Mucosa of gallbladder (tissue), 1 donor: ENCODE measurements at regions not wholly inside any gene's neighbourhood (a gene's known extent, or its start where the extent isn't known, plus 50 kb on each side); places are given as distances from the start of the nearest gene placed in this dataset.
"Not testable (repeated sequence)": the region's sequence is repeated elsewhere in the genome, so short reads cannot be mapped to it uniquely, and the experiment has no call there.

Experiments
- DNase-seq: peaks from one replicate; pipeline ENCODE4 v3.0.0-alpha.2; 2020; ENCODE audit warnings: low spot score
- donor health status: DM: no; HTN: no; CAD: no.

DNA sequence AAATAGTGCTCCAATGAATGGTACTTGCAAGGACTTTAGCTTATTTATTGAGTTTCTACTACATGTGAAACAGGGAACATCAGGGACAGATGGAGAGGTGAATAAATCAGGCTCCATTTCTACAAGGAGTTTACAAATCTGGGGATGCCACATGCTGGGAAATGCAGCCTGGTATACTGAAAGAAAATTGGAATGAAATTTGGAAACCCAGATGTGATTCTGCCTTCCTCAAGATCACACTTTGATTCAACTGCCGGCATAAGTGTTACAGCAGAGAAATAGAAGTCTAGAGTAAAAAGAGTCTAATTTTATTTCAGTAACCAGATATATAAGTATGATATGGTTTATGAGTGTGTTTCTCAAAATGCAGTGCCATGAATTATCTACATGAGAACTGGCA, 1408.4 kb upstream of the C9orf72 start:
- no peak for DNase-seq

DNA sequence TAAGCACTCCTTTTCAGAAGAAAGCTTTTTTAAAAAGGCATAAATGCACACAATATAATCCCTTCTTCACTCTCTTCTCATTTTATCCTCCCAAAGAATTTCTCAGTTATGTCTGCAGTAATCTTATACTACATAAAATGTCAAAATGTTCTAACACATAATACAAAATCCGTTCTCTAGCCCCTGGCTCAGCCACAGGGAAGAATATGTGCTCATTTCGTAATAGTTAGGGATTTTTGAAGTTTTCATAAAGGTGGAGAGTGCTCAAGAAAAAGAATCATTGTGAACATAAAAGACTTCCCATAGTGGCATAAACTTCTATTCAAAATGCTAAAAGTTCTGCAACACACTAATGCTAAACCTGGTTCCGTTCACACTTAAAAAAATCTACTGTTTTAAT, 1410.7 kb upstream of the C9orf72 start:
- no peak for DNase-seq

DNA sequence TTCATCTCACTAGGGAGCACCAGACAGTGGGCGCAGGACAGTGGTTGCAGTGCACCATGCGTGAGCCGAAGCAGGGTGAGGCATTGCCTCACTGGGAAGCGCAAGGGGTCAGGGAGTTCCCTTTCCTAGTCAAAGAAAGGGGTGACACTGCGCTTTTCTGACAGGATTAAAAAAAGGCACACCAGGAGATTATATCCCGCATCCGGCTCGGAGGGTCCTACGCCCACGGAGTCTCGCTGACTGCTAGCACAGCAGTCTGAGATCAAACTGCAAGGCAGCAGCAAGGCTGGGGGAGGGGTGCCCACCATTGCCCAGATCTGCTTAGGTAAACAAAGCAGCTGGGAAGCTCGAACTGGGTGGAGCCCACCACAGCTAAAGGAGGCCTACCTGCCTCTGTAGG, 1416.7 kb upstream of the C9orf72 start:
- not testable (repeated sequence) for DNase-seq

DNA sequence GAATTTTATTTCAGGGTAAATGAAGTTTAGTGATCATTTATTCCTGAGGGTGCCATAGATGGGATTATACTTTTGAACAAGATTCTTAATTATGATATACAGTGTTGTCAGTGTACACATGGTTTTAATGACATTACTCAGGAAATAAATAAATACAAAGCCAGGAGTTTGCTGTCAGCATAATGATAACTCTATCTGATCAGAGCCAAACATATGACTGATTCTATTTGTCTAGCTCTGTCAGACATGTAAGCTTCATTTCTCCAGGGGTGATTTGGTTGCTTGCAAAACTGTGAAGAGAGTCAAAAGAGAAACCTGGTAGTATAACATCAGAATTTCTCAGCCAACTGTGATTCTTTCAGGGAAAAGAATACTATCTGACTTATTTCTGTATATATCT, 1425.8 kb upstream of the C9orf72 start:
- no peak for DNase-seq

DNA sequence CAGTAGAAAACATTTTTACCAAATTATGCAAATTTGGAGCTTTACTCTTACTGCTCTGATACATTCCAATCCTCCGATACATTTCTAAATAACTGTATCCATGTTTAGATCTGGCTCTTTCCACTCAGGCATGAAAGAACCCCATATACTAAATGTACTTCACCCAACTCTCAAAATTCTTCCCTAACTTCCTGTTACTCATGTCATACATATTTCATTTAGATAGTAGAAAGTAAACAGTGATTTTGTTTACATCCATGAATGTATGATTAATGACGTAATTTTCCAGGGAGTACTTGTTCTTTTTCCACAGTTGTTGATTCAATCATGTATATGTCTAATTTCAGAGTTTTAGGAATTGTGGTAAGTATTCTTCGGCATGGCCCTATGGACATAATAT, 1426.5 kb upstream of the C9orf72 start:
- no peak for DNase-seq

DNA sequence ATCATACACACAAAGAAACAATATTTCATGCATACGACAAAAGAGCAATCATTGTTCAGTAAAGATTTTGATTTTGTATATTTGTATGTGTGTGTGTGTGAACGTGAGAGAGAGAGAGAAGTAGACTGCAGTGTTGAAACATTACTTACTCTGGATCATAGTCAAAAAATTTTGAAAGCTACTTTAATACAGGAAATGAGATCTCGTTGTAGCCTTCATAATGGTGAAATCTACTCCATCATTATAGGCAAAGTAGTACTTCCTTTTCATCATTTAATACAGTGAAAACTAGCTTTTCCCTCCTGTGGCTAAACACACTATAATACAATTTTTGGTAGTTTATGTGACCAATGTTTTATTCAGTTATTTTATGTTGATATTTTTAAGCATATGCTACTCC, 1427.7 kb upstream of the C9orf72 start:
- DNase-seq, result no peak

DNA sequence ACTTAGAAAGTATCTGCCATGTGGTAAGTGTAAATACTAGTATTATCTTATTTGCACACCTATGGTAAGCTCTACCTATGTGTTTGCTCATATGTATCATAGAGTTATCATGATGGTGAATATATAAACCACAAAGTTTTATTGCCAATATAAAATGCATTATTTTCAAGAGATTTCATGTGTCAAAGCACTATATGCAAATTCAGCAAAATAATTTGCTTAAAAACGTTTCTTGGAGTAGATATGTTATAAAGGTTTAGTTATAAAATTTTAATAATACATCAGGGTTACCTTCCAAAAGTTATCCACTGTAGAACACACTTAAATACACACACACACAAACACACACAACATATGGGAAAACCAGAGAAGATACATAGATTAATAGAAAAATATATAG, 1431.7 kb upstream of the C9orf72 start:
- no peak for DNase-seq

DNA sequence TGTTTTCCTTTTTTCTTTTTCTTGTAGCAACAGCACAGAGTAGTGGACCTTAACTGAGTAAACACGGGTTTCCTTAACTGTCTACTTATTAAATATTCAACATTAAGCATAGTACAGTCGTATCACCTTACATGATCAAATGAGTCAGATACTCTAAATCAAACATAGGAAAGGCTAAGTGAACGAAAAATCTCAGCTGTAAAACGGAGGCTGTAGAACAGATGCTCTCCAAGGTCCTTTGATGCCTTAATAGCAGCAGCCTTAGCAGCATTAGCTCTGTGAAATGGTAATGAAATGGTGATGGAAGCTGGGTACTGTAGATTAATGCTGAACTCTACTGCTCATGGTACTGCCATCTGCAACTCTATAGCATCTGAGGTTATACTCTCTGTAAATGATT, 1433.3 kb upstream of the C9orf72 start:
- no peak for DNase-seq

DNA sequence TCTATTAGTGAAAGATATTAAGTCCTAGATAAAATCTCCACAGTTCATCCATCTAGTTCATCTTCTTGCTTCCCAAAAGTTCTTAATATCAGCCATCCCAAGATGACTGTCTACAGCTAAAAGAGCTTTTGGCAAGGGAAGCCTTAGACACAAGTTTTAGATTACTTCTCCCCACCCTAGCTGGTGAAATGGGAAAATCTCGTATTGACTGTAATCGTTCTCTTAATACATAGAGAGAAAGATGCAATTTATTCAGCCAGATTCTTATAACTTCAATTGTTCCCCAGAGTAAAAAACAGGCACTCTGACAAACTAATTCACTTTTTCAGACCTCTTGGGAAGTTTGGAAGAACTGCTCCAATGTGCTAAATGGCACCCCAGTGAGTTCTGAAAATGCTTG, 1439.6 kb upstream of the C9orf72 start:
- no peak for DNase-seq

DNA sequence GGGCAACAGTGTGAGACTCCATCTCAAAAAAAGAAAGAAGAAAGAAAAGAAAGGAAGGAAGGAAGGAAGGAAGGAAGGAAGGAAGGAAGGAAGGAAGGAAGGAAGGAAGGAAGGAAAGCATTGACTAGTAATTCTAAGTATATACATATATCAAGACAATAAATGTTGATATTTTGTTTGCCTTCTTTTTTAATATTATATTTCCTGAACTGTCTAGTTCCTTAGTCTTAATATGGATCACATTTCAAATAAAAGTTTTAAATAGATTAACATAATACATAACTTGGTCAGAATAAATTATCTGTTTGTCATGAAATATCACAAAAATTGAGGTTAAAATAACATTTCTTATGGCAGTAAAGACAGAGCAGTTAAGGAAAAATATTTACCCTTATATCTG, 1448.4 kb upstream of the C9orf72 start:
- no peak for DNase-seq

DNA sequence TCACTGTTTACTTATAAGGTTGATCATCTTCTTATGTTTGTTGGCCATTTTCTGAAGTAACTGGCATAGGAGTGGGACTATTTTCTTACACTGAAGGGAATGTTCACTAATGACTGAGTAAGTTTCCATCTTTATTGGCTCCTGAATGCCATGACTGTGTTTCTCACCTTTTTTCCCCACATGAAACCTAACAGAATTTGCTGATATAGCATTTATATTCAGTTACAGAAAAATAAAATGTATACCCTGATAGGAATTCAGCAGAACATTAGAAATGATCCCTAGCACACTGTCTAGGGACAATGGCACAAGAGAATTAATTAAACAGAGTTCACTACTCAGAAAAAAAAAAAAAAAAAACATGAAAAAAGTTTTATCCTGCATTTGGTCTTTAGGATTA, 1465.1 kb upstream of the C9orf72 start:
- no peak for DNase-seq

DNA sequence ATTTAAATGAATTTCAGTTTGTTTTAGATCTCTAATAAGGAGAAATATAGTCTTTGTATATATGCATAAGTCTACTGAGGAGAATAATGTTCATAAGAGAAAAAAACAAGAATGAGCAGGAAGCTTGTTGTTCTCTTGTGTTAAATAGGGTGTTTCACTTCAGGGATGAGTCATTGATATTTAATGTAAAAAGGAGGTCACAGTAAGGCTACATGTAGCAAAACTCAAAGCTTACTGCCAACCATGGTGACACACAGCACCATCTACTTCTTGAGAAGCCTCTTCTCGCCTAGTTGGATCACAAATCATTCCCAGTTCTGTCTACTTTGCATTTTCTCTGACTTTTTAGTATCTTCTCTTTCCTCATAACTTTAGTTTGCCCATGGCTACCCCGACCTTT, 1466.0 kb upstream of the C9orf72 start:
- no peak for DNase-seq

DNA sequence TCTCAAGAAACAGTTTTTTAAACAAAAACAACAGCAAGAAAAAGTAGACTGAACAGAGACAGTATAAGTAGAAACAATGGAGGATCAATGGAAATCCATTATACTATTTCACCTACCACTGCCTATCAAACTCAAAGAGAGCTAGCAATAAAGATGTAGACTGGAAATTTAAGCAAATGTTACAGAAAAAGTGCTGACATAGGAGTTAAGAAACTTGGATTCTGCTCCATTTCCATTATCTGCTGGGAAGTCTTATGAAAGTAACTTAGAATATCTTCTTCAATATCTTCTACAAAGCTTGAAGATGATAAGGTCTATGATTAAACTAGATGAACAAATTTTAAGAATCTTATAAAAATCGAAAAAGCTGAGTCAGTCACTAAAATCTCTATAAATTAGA, 1469.8 kb upstream of the C9orf72 start:
- no peak for DNase-seq

DNA sequence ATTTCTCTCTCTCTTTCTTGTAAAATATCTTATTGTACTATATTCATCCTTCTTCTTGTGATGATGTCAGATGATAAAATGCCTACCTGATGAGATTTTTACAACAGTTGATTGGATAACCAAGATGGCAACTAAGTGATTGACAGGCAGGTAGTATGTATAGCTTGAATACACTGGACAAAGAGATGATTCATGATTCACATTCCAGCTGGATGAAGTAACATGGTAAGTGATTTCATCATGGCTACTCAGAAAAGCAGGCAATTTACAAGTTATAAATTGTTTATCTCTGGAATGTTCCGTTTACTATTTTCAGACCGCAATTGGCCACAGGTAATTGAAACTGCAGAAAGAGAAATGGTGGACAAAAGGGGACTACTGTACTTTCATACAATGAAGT, 1471.7 kb upstream of the C9orf72 start:
- no peak for DNase-seq

DNA sequence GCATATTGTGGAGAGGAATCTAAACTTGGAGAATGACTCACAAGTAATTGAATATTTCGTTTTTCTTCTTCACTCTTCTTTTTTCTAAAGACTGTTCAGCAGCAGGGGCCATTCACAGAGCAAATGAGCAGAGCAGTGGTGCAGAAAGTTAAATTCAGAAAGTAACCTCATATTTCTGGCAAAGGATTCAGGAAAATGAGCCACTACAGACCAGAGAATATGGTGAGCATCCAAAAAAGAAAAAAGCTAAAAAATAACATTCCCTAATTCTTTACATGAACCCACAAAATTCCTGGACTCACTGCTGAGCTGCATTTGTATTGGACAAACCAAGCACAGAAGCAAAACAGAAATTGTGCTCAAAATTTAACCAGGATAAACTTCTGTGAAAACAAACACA, 1486.8 kb upstream of the C9orf72 start:
- DNase-seq, result no peak

DNA sequence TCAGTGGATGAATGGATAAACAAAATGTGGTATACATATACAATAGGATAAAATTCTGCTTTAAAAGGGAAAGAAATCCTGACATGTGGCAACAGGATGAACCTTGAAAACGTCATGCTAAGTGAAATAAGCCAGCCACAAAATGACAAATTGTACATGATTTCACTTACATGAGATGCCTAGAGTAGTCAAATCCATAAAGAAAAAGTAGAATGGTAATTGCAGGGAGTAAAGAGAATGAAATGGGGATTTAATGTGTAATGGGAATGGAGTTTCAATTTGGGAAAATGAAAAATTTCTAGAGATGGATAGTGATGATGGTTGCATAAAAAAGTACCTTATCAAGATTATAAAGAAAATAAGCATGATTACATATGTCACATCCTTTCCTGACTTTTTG, 1489.2 kb upstream of the C9orf72 start:
- DNase-seq, result no peak

DNA sequence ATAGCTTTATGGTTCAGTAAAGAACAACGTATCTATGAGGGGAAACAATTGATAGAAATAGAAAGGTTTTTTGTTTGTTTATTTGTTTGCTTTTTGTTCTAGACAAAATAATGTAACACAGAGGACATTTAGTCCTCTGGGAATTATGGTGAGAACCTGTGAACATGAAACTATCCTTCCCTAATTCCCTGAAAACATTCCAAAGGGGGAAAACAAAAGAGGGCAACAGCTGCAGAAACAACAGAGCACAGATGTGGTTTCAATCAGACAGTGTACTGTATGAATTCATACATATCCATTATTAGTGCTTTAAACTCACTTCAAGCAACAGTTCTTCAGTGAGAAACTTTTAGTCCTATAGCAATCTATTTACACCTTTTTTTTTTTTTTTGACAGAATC, 1489.8 kb upstream of the C9orf72 start:
- DNase-seq, result no peak

DNA sequence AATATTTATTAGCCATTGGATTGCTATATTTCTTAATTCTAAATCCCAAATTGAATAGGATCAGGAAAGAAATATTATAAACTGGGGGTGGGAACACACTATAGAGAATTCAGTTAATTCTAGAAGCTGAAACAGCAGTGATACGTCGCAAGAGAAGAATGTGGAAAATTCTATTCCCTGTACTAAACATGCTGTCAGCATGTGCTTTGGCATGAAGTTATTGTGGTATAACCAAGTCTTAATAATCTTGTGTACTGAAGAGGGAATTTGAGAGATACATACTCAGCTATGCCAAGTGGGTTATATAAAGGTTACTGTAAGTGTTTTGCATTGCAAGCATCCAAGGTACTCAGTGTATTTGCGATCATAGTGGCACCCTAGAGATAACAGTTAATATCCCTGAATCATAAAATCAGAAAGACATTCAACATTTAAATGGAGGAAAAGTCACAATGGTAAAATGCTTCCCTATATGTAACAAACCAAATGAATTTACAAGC, 1492.9 kb upstream of the C9orf72 start:
- DNase-seq, result no peak

DNA sequence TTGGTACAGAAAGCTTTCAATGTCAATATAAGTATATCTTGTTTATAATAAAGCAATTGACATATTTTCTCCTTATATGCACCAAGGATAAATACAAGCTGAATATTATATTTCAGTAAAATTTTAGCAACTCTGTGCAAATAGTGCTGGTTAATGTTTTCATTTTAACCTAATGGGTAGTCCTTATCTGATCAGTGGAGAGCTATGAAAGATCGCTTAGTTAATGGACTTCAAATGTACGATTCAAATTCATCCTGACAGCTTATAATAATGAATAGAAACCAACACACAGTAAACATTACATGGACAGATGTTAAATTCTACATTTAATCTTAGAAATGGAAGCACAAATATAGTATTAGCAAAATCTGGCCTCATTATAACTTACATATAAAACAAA, 1495.2 kb upstream of the C9orf72 start:
- DNase-seq, result no peak

DNA sequence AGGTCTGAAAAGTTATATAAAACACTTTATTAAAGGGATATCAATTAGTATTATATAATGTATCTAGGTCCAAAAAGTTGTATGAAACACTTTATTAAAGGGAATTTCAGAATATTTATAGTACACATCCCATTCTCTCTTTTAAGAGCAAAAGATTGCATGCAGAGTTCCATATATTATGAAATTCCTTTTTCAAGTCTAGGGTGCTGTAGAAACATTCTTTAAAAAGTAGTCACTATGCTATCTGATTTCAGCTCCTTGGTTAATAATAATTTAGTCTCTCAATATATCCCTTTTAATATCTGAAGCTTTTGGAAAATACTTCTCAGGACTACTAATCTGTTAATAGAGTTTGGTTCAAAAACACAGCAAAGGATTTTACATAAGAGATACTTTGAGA, 1496.1 kb upstream of the C9orf72 start:
- DNase-seq, result no peak

DNA sequence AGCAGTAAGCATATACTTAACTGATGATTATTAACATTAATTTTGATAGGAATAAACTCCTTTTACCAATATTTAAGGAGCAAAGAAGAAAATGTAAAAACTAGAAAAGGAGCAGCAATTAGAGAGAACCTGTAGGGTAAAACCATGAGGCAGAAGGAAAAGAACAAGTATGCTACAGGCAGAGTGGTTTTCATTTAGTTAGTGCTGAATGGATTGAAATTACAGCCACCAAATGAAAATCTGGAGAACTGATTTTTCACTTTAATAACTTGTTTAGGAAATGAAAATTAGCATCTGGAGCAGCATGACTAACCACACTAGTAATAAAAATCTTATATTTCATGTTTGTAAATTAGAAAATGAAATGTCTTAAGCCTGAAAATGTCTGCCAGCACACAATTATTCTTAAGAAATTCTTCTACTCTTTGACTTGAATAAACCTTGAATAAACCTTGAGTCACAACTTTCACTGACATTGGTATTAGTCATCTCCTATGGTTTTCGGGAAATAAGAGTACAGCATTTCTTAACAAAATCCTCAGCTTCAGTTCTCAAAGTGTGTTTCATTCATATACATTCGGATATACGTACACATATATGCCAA, 1504.9 kb upstream of the C9orf72 start:
- no peak for DNase-seq

DNA sequence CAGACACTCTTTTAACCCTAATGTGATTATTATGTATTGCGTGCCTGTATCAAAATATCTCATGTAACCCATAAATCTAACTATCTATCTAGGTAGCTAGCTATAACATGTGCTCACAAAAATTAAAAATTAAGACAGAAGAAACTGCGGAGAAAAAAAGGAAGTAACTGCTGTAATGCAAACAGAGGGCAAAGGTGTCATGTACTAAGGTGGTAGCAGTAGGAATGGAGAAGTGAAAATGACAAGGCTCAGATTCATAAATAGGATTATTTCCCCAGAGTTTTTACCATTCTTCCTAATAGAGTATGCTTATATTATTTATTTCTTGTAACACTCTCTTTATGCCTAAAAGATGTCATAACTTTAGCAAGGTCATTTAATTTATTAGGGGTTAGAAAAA, 1527.5 kb upstream of the C9orf72 start:
- DNase-seq, result no peak

DNA sequence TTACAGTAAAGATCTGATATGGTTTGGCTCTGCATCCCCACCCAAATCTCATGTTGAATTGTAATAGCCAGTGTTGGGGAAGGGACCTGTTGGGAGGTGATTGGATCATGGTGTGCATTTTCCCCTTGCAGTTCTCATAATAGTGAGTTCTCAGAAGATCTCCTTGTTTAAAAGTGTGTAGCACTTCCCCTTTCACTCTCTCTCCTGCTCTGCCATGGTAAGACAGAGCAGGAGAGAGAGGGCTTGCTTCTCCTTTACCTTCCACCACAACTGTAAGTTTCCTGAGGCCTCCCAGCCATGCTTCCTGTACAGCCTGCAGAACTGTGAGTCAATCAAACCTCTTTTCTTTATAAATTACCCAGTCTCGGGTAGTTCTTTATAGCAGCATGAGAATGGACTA, 1530.9 kb upstream of the C9orf72 start:
- DNase-seq, result not testable (repeated sequence)

DNA sequence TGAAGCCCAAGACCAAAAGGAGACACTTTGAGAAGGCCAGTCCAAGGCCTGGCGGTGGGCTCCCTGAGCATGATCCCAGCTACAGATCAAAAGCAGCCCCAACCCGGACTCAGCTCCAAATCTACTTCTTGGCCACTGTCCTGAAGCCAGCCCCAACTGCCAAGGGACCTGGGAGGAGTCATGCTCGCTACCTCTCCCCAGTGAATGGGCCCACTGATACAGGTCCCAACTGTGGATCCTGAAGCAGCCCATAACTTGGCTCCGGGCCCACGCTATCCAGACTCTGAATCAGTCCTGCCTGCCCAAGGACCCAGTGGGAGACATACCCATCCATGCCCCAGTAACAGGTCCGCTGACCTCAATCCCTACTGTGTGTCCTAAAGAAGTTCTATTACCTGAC, 1545.3 kb upstream of the C9orf72 start:
- no peak for DNase-seq

DNA sequence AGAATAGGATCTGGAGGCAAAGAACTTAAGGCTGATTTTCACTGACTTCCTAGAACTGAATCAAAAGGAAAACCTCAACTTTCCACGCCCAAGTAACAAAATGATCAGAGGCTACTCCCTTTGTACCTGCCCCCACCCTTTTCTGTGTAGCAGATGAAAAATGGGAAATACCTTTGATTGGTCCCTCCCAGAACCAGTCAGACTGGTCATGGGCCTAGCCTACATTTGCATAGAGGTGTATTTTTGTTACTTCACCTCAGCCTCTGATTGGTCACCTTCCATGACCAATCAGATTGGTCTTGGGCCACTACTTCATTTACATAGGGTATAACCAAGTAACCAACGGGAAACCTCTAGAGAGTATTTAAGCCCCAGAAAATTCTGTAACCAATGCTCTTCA, 1553.5 kb upstream of the C9orf72 start:
- no peak for DNase-seq
